ENCODE measurements at regions not wholly inside any gene's neighbourhood (a gene's known extent, or its start where the extent isn't known, plus 50 kb on each side); places are given as distances from the start of the nearest gene placed in this dataset.

- H3K27ac ChIP-seq (ENCODE audit: low read depth, low read length): no peak overlapping the region
- TF ChIP-seq EZH2phosphoT487 (IDR thresholded peaks at IDR 0.05; ENCODE audit: borderline replicate concordance, low read length) (no peak), CTCF (IDR thresholded peaks at IDR 0.05; ENCODE audit: low read depth, low read length, poor library complexity, severe bottlenecking) (no peak)
- H3K4me3 ChIP-seq (ENCODE audit: low read length): no peak overlapping the region
- H3K9me3 ChIP-seq (ENCODE audit: control insufficient read depth, insufficient read depth, low read length): no peaks in the 10 kb centered on the region
- H3K4me1 ChIP-seq (ENCODE audit: control insufficient read depth, low read length): no peaks in the 10 kb centered on the region
- no peaks in the 10 kb centered on the region for H3K27me3 ChIP-seq (ENCODE audit: control insufficient read depth, low read length)
- no peaks in the 10 kb centered on the region for H3K36me3 ChIP-seq (ENCODE audit: control insufficient read depth, low read length)
- H3K4me2 ChIP-seq (ENCODE audit: low read length): no peak overlapping the region
- no peaks in the 10 kb centered on the region for H3F3A ChIP-seq (ENCODE audit: control insufficient read depth, insufficient read depth)
- H4K20me1 ChIP-seq (ENCODE audit: control insufficient read depth, insufficient read depth, low read depth, low read length): no peaks in the 10 kb centered on the region
- H3K9me2 ChIP-seq (replicated peaks; ENCODE audit: control insufficient read depth, low read length): no peaks in the 10 kb centered on the region
- H3K79me2 ChIP-seq (ENCODE audit: control insufficient read depth, low read length): no peaks in the 10 kb centered on the region
Measured at GRCh38 chr10:4310172-4310571, 515.8 kb upstream of the AKR1E2 start.

- Histone ChIP-seq H3K27me3 (ENCODE audit: control insufficient read depth, low read length) (no peaks in the 10 kb centered on the region), H3K4me3 (ENCODE audit: low read length) (no peak overlapping the region), H3K9me3 (ENCODE audit: control insufficient read depth, insufficient read depth, low read length) (no peaks in the 10 kb centered on the region)
Measured at GRCh38 chr10:4307910-4308309, 518.1 kb upstream of the AKR1E2 start.

DNA sequence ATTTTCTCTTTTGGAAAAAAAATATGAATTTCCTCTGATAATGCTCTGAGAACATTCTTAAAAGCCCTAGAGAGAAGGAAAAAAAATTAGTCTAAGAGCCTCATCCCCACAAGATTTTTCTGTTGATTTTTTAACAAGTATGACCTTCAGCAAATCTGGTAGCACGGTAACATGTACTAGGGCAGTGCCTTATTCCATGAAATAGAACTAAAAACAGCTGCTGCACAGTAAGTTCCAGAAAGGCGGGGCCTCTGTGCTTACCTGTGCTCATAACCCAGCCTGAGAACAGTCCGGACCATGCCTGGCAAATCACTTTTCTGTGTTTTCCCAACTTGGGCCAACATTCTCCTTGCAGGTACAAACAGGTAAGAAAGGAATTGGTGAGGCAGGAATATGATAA lies 519.1 kb upstream of the AKR1E2 start:
- Histone ChIP-seq H3K36me3 (ENCODE audit: control insufficient read depth, low read length) (no peaks in the 10 kb centered on the region), H3K9me3 (ENCODE audit: control insufficient read depth, insufficient read depth, low read length) (no peaks in the 10 kb centered on the region), H3K4me2 (ENCODE audit: low read length) (no peak overlapping the region), H3K27me3 (ENCODE audit: control insufficient read depth, low read length) (no peaks in the 10 kb centered on the region), H3K79me2 (ENCODE audit: control insufficient read depth, low read length) (no peaks in the 10 kb centered on the region), H3K4me1 (ENCODE audit: control insufficient read depth, low read length) (no peaks in the 10 kb centered on the region), H3F3A (ENCODE audit: control insufficient read depth, insufficient read depth) (no peaks in the 10 kb centered on the region), H3K27ac (ENCODE audit: low read depth, low read length) (no peak overlapping the region), H4K20me1 (ENCODE audit: control insufficient read depth, insufficient read depth, low read depth, low read length) (no peaks in the 10 kb centered on the region), H3K9me2 (replicated peaks; ENCODE audit: control insufficient read depth, low read length) (no peaks in the 10 kb centered on the region), H3K4me3 (ENCODE audit: low read length) (no peak overlapping the region)
- TF ChIP-seq CTCF (IDR thresholded peaks at IDR 0.05; ENCODE audit: low read depth, low read length, poor library complexity, severe bottlenecking) (no peak), EZH2phosphoT487 (IDR thresholded peaks at IDR 0.05; ENCODE audit: borderline replicate concordance, low read length) (no peak)

More at GRCh38 chr10:4307910-4308309, 518.1 kb upstream of the AKR1E2 start:
- no peaks in the 10 kb centered on the region for H3K9me2 ChIP-seq (replicated peaks; ENCODE audit: control insufficient read depth, low read length)
- no peaks in the 10 kb centered on the region for H3K4me1 ChIP-seq (ENCODE audit: control insufficient read depth, low read length)
- no peaks in the 10 kb centered on the region for H3K36me3 ChIP-seq (ENCODE audit: control insufficient read depth, low read length)
- H3K27ac ChIP-seq (ENCODE audit: low read depth, low read length): no peak overlapping the region
- no peaks in the 10 kb centered on the region for H3K79me2 ChIP-seq (ENCODE audit: control insufficient read depth, low read length)
- H3F3A ChIP-seq (ENCODE audit: control insufficient read depth, insufficient read depth): no peaks in the 10 kb centered on the region
- TF ChIP-seq CTCF (IDR thresholded peaks at IDR 0.05; ENCODE audit: low read depth, low read length, poor library complexity, severe bottlenecking): no peak
- TF ChIP-seq EZH2phosphoT487 (IDR thresholded peaks at IDR 0.05; ENCODE audit: borderline replicate concordance, low read length): no peak
- no peaks in the 10 kb centered on the region for H4K20me1 ChIP-seq (ENCODE audit: control insufficient read depth, insufficient read depth, low read depth, low read length)
- no peak overlapping the region for H3K4me2 ChIP-seq (ENCODE audit: low read length)

DNA sequence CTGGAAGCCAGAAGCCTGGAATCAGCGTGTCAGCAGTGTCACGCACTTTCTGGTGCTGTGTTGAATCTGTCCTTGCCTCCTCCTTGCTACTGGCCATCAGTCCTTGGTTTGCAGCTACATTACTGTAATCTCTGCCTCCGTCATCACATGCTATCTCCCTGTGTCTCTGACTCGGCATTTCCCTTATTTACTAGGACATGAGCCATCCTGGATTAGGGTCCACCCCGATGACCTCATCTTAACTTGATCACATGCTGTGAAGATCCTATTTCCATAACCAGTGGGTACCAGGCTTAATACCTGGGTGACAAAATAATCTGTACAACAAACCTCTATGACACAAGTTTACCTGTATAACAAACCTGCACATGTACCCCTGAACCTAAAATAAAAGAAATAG lies 518.0 kb upstream of the KLF6 start:
- Histone ChIP-seq H3K27me3 (ENCODE audit: control insufficient read depth, low read length) (no peaks in the 10 kb centered on the region), H3K27ac (ENCODE audit: low read depth, low read length) (no peak overlapping the region), H4K20me1 (ENCODE audit: control insufficient read depth, insufficient read depth, low read depth, low read length) (no peaks in the 10 kb centered on the region), H3K36me3 (ENCODE audit: control insufficient read depth, low read length) (no peaks in the 10 kb centered on the region), H3K9me2 (replicated peaks; ENCODE audit: control insufficient read depth, low read length) (no peaks in the 10 kb centered on the region), H3F3A (ENCODE audit: control insufficient read depth, insufficient read depth) (no peaks in the 10 kb centered on the region), H3K4me3 (ENCODE audit: low read length) (no peak overlapping the region), H3K79me2 (ENCODE audit: control insufficient read depth, low read length) (no peaks in the 10 kb centered on the region), H3K9me3 (ENCODE audit: control insufficient read depth, insufficient read depth, low read length) (no peaks in the 10 kb centered on the region), H3K4me2 (ENCODE audit: low read length) (no peak overlapping the region), H3K4me1 (ENCODE audit: control insufficient read depth, low read length) (no peaks in the 10 kb centered on the region)
- TF ChIP-seq CTCF (IDR thresholded peaks at IDR 0.05; ENCODE audit: low read depth, low read length, poor library complexity, severe bottlenecking) (no peak), EZH2phosphoT487 (IDR thresholded peaks at IDR 0.05; ENCODE audit: borderline replicate concordance, low read length) (no peak)
